PC-9 (cell line): ENCODE measurements at regions not wholly inside any gene's neighbourhood (a gene's known extent, or its start where the extent isn't known, plus 50 kb on each side); places are given as distances from the start of the nearest gene placed in this dataset.
A peak's percentile ranks its signal among the peaks of the same experiment; 100 is the strongest.

ENCODE experiments used
- BruUV-seq: library from RNA; stranded (reverse); fragments of 400-500 nt; replicated peaks from 2 replicates; lab custom pipeline; 2021; lab: Mats Ljungman, UMichigan
- CTCF ChIA-PET: fragments of 300-600 bp; sonication (Branson Sonifier 250); formaldehyde crosslinking; loops from one replicate; lab custom pipeline; 2022; ENCODE audit warnings: antibody characterized with exemption; lab: Charles Lee
- POLR2A ChIA-PET: fragments of 300-600 bp; sonication (Branson Sonifier 250); formaldehyde crosslinking; loops from one replicate; lab custom pipeline; 2022; ENCODE audit warnings: antibody characterized with exemption; ENCODE audit not compliant: unreplicated experiment; lab: Charles Lee
- DNase-seq, 2 experiments: peaks; one replicate each; pipeline versions ENCODE4 v3.0.0 to v3.0.0-alpha.2; 2015 to 2022; ENCODE audit warnings: mixed read lengths in 1 of 2
- H2AFZ ChIP-seq: fragments of 200-600 bp; sonication (generic); 2 replicates; pipeline ENCODE4 v1.8.1; 2017; ENCODE audit warnings: antibody characterized with exemption
- H3F3A ChIP-seq: fragments of 200-600 bp; sonication (generic); 2 replicates; pipeline ENCODE4 v1.8.1; 2017; ENCODE audit warnings: antibody characterized with exemption, mild to moderate bottlenecking, low read depth; ENCODE audit not compliant: insufficient read depth
- H3K27ac ChIP-seq: fragments of 200-600 bp; sonication (generic); 2 replicates; pipeline ENCODE4 v1.6.1; 2016; ENCODE audit warnings: mixed run types
- H3K27me3 ChIP-seq: fragments of 200-600 bp; sonication (generic); 2 replicates; pipeline ENCODE4 v1.6.1; 2016; ENCODE audit warnings: low read depth, mixed run types; ENCODE audit not compliant: insufficient read depth
- H3K36me3 ChIP-seq: fragments of 200-600 bp; sonication (generic); 2 replicates; pipeline ENCODE4 v1.6.1; 2016; ENCODE audit warnings: low read depth, mixed run types
- H3K4me1 ChIP-seq: fragments of 200-600 bp; sonication (generic); replicated peaks from 2 replicates; pipeline ENCODE4 v1.6.1; 2016; ENCODE audit warnings: mixed run types; ENCODE audit not compliant: insufficient read depth
- H3K4me2 ChIP-seq: fragments of 200-600 bp; sonication (generic); 2 replicates; pipeline ENCODE4 v1.6.1; 2017; ENCODE audit warnings: mixed run types
- H3K4me3 ChIP-seq: fragments of 200-600 bp; sonication (generic); 2 replicates; pipeline ENCODE4 v1.6.1; 2016; ENCODE audit warnings: mixed run types
- H3K79me2 ChIP-seq: fragments of 200-600 bp; sonication (generic); 2 replicates; pipeline ENCODE4 v1.6.1; 2017; ENCODE audit warnings: low read depth, mixed run types
- H3K9me2 ChIP-seq: fragments of 200-600 bp; sonication (generic); 2 replicates; pipeline ENCODE4 v1.8.1; 2017; ENCODE audit warnings: mild to moderate bottlenecking; ENCODE audit not compliant: insufficient read depth
- H3K9me3 ChIP-seq: fragments of 200-600 bp; sonication (generic); 2 replicates; pipeline ENCODE4 v1.8.1; 2016; ENCODE audit warnings: low read depth; ENCODE audit not compliant: insufficient read depth
- H4K20me1 ChIP-seq: fragments of 200-600 bp; sonication (generic); 2 replicates; pipeline ENCODE4 v1.8.1; 2017; ENCODE audit not compliant: insufficient read depth
- CTCF ChIP-seq: fragments of 200-600 bp; sonication (generic); conservative IDR thresholded peaks from 2 replicates; pipeline ENCODE4 v1.6.1; 2017; ENCODE audit warnings: mixed run types, antibody characterized with exemption, mild to moderate bottlenecking, moderate library complexity
- EZH2 ChIP-seq: fragments of 200-600 bp; sonication (generic); IDR thresholded peaks from 2 replicates; pipeline ENCODE4 v1.8.0; 2017; ENCODE audit warnings: antibody characterized with exemption, low read depth
- intact Hi-C: fragments of 100-400 bp; cut with micrococcal nuclease; formaldehyde crosslinking; loops from one replicate; pipeline ENCODE4 v1.10.0; 2022; ENCODE audit not compliant: unreplicated experiment

GRCh38 chr5:87831499-87831898 lies 418.8 kb upstream of the CCNH start:
- H3F3A ChIP-seq: no peaks in the 10 kb centered on the region
- intact Hi-C loops: no loop called here
- peaks cover 7% of the 10 kb centered on the region; the same call in 1 of the 2 replicates for H3K4me1 ChIP-seq
- no peak for DNase-seq
- H2AFZ ChIP-seq: no peak overlapping the region
- BruUV-seq: no TSS peak
- H3K4me2 ChIP-seq: no peak overlapping the region
- H4K20me1 ChIP-seq: no peaks in the 10 kb centered on the region
- CTCF ChIA-PET: no interaction called here
- H3K9me2 ChIP-seq: no peaks in the 10 kb centered on the region
- H3K4me3 ChIP-seq: no peak overlapping the region
- H3K27me3 ChIP-seq: no peaks in the 10 kb centered on the region
- H3K79me2 ChIP-seq: no peaks in the 10 kb centered on the region
- TF ChIP-seq CTCF (no peak), EZH2 (no peak)
- no peak overlapping the region for H3K27ac ChIP-seq
- H3K9me3 ChIP-seq: 0 out of 2 replicates have a peak, but pooled peaks cover 10% of the 10 kb centered on the region
- POLR2A ChIA-PET: no interaction called here
- H3K36me3 ChIP-seq: no peaks in the 10 kb centered on the region

- peak; percentile 41 to 63 for DNase-seq
- ChIA-PET CTCF (interaction anchor here (0.5 kb wide), 1 partner anchor 312 kb away, joined by 16 read pairs; no protein-coding TSS in a partner anchor), POLR2A (interaction anchor here (0.7 kb wide), 1 partner anchor 663 kb away, joined by 3 read pairs; no protein-coding TSS in a partner anchor)
- Histone ChIP-seq H2AFZ (no peak overlapping the region), H3K4me3 (no peak overlapping the region), H3F3A (no peaks in the 10 kb centered on the region), H3K36me3 (no peaks in the 10 kb centered on the region), H4K20me1 (no peaks in the 10 kb centered on the region), H3K4me2 (peak overlapping the region; percentile 45; the same call in 1 of the 2 replicates), H3K9me2 (no peaks in the 10 kb centered on the region), H3K27me3 (no peaks in the 10 kb centered on the region), H3K9me3 (peaks cover 10% of the 10 kb centered on the region; the same call in 1 of the 2 replicates), H3K4me1 (peaks cover 7% of the 10 kb centered on the region; the same call in 1 of the 2 replicates), H3K79me2 (no peaks in the 10 kb centered on the region), H3K27ac (no peak overlapping the region)
- TF ChIP-seq CTCF (no peak), EZH2 (no peak)
- no TSS peak for BruUV-seq
- intact Hi-C loops: no loop called here
These were observed 416.5 kb upstream of the CCNH start for GRCh38 chr5:87829217-87829551.

GRCh38 chr5:87828545-87829216 lies 416.0 kb upstream of the CCNH start:
- no peak overlapping the region for H2AFZ ChIP-seq

More at GRCh38 chr5:87828545-87829216, 416.0 kb upstream of the CCNH start:
- Histone ChIP-seq H3K4me3 (no peak overlapping the region), H3K79me2 (no peaks in the 10 kb centered on the region), H3K4me1 (peaks cover 7% of the 10 kb centered on the region; the same call in 1 of the 2 replicates), H4K20me1 (no peaks in the 10 kb centered on the region), H3K27me3 (no peaks in the 10 kb centered on the region), H3F3A (no peaks in the 10 kb centered on the region), H3K36me3 (no peaks in the 10 kb centered on the region), H3K9me2 (no peaks in the 10 kb centered on the region), H3K27ac (no peak overlapping the region), H3K4me2 (peak overlapping the region; percentile 45; the same call in 1 of the 2 replicates), H3K9me3 (peaks cover 10% of the 10 kb centered on the region; the same call in 1 of the 2 replicates)
- BruUV-seq: no TSS peak
- ChIA-PET CTCF (interaction anchor here (0.5 kb wide), 1 partner anchor 312 kb away, joined by 16 read pairs; no protein-coding TSS in a partner anchor), POLR2A (interaction anchor here (0.7 kb wide), 1 partner anchor 663 kb away, joined by 3 read pairs; no protein-coding TSS in a partner anchor)
- intact Hi-C loops: no loop called here
- TF ChIP-seq EZH2: no peak
- TF ChIP-seq CTCF: no peak
- no peak for DNase-seq
